Lung microvascular endothelial cell (primary cell): ENCODE measurements at regions not wholly inside any gene's neighbourhood (a gene's known extent, or its start where the extent isn't known, plus 50 kb on each side); places are given as distances from the start of the nearest gene placed in this dataset.
"Not testable (repeated sequence)": the region's sequence is repeated elsewhere in the genome, so short reads cannot be mapped to it uniquely, and the experiment has no call there.

Source experiments
- DNase-seq, 2 donors: peaks; one replicate each; pipeline versions ENCODE4 v3.0.0 to v3.0.0-alpha.2; 2010; ENCODE audit warnings: low read depth in 2 of 2

DNA sequence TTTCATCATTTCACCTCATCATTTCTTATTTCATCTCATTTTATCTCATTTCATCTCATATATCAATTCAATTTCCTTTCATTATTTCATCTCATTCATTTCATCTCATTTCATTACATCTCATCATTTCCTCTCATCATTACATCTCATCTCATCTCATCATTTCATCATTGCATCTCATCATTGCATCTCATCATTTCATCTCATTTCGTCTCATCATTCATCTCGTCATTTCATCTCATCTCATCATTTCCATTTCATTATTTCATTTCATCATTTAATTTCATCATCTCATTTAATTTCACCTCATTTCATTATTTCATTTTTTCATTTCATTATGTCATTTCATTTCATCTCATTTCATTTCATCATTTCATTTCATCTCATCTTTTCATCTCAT is 168.5 kb upstream of the FAM72C start:
- DNase-seq, result not testable (repeated sequence)

DNA sequence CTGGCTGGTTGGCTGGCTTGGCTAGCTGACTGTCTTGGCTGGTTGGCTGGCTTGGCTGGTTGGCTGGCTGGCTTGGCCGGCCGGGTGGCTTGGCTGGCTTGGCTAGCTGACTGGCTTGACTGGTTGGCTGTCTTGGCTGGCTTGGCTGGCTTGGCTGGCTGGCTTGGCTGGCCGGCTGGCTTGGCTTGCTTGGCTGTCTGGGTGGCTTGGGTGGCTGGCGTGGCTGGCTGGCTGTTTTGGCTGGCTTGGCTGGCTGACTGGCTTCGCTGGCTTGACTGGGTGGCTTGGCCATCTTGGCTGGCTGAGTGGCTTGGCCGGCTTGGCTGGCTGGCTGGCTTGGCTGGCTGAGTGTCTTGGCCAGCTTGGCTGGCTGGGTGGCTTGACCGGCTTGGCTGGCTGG is 133.2 kb upstream of the FAM72C start:
- DNase-seq, result not testable (repeated sequence)

DNA sequence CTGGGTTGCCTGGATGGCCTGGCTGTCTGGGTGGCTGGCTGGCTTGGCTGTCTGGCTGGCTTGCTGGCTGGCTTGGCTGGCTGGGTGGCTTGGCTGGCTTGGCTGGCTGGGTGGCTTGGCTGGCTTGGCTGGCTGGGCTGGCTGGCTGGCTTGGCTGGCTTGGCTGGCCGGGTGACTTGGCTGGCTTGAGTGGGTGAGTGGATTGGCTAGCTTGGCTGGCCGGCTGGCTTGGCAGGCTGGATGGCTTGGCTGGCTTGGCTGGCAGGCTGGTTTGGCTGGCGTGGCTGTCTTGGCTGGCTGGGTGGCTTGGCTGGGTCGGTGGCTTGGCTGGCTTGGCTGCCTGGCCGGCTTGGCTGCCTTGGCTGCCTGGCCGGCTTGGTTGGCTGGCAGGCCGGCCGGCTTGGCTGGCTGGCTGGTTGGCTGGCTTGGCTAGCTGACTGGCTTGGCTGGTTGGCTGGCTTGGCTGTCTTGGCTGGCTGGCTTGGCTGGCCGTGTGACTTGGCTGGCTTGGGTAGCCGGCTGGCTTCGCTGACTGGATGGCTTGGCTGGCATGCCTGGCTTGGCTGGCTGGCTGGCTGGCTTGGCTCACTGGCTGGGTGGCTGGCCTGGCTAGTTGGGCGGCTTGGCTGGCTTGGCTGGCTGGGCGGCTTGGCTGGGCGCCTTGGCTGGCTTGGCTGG is 132.4 kb upstream of the FAM72C start:
- peak; percentile 25 to 32 for DNase-seq

DNA sequence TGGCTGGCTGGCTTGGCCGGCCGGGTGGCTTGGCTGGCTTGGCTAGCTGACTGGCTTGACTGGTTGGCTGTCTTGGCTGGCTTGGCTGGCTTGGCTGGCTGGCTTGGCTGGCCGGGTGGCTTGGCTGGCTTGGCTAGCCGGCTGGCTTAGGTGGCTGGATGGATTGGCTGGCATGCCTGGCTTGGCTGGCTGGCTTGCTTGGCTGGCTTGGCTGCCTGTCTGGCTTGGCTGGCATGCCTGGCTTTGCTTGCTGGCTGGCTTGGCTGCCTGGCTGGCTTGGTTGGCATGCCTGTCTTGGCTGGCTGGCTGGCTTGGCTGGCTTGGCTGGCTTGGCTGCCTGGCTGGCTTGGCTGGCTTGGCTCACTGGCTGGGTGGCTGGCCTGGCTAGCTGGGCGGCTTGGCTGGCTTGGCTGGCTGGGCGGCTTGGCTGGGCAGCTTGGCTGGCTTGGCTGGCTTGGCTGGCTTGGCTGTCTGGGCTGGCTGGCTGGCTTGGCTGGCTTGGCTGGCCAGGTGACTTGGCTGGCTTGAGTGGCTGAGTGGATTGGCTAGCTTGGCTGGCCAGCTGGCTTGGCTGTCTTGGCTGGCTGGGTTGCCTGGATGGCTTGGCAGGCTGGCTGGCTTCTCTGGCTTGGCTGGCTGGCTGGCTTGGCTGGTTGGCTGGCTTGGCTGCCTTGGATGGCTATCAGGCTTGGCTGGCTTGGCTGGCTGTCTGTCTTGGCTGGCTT is 131.5 kb upstream of the FAM72C start:
- DNase-seq, result peak; percentile 14 to 16

DNA sequence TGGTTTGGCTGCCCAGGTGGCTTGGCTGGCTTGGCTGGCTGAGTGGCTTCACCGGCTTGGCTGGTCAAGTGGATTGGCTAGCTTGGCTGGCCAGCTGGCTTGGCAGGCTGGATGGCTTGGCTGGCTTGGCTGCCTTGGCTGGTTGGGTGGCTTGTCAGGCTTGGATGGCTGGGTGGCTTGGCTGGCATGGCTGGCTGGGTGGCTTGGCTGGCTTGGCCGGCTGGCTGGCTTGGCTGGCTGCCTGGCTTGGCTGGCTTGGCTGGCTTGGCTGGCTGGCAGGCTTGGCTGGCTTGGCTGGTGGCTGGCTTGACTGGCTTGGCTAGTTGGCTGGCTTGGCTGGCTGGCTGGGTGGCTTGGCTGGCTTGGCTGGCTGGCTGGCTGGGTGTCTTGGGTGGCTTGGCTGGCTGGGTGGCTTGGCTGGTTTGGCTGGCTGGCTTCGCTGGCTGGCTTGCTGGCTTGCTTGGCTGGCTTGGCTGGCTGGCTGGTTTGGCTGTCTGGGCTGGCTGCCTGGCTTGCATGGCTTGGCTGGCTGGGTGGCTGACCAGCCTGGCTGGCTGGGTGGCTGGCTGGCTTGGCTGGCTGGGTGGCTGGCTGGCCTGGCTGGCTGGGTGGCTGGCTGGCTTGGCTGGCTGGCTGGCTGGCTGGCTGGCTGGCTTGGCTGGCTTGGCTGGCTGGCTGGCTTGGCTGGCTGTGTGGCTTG is 130.4 kb upstream of the FAM72C start:
- not testable (repeated sequence) for DNase-seq

DNA sequence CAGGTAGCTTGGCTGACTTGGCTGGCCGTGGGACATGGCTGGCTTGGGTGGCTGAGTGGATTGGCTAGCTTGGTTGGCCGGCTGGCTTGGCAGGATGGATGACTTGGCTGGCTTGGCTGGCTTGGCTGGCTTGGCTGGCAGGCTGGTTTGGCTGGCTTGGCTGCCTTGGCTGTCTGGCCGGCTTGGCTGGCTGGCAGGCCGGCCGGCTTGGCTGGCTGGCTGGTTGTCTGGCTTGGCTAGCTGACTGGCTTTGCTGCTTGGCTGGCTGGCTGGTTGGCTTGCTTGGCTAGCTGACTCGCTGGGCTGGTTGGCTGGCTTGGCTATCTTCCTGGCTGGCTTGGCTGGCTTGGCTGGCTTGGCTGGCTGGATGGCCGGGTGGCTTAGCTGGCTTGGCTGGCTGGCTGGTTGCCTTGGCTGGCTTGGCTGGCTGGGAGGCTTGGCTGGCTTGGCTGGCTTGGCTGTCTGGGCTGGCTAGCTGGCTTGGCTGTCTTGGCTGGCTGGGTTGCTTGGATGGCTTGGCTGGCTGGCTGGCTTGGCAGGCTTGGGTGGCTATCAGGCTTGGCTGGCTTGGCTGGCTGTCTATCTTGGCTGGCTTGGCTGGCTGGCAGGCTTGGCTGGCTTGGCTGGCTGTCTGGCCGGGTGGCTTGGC is 129.7 kb upstream of the FAM72C start:
- no peak for DNase-seq

DNA sequence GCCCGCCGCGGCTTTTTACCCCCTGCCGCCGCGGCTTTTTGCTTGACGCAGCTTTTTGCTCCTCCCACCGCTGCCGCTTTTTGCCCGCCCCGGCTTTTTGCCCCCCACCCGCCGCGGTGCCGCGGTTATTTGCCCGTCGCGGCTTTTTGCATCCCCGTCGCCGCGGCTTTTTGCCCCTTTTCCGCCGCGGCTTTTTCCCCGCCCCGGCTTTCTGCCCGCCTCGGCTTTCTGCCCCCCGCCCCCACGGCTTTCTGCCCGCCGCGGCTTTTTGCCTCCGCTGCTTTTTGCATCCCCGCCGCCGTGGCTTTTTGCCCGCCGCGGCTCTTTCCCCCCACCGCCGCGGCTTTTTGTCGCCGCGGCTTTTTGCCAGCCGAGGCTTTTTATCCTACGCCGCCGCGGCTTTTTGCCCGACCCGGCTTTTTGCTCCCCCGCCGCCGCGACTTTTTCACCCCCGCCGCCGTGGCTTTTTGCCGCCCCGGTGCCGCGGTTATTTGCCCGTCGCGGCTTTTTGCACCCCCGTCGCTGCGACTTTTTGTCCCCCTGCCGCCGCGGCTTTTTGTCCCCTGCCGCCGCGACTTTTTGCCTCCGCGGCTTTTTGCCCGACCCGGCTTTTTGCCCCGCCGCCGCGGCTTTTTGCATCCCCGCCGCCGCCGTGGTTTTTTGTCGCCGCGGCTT is 105.5 kb upstream of the FAM72C start:
- DNase-seq, result peak; percentile 25 to 29

DNA sequence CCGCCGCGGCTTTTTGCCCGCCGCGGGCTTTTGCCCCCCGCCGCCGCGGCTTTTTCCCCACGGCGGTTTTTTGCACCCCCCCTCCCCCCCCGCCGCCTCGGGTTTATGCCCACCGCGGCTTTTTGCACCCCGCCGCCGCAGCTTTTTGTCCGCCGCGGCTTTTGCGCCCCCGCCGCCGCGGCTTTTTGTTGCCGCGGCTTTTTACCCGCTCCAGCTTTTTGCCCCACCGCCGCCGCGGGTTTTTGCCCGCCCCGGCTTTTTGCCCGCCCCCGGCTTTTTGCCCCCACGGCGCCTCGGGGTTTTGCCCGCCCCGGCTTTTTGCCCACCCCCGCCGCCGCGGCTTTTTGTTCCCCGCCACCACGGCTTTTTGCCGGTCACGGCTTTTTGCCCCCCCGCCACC is 104.9 kb upstream of the FAM72C start:
- peak in 1 of 2 donors; percentile 0 for DNase-seq

DNA sequence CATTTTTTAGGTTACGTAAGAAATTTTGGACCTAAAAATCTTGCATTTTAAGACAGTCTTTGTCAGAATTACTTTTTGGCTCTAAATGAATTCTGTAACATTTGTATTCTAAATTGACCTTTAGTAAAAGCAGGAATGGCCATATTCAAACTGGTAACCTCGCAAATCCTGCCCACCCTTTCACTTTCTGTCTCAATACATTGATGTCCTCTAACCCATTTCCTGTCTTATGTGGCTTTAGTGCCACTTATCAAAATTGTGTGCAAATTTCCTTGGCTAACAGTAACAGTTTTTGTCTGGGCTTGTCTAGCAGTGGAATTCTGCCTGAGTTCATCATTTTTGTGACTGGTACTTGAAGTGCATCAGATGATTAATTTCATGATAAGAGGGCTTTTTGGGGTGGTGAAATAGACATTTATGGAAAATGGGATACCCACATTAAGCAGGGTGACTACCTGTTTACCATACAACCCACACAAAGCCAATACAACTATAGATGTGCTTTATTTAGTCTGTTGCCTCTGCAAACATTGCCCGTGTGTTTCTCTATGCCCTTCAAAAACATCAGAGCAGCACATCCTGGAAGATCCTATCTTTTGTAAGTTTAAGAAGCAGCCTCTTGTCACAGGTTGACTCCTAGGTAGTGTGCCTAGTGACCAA is 98.7 kb upstream of the FAM72C start:
- DNase-seq, result not testable (repeated sequence)

DNA sequence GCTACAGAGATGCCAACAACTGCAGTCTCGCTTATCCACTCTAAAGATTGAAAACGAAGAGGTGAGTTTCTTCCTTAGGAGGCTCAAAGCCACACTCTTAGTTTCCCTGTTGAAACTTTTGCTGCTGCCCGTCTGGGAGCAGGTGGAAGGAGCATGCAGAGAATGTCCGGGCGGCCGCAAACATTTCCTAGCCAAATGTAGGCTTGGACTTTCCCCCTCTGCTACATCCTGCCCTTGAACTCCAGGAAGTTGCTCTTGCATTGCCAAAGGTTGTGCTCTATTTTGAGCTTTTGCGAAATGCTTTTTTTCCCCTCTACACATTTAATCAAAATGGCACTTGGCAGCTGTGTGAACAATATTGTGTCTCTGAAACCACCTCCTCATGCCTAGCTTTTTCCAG is 95.3 kb upstream of the FAM72C start:
- not testable (repeated sequence) for DNase-seq

DNA sequence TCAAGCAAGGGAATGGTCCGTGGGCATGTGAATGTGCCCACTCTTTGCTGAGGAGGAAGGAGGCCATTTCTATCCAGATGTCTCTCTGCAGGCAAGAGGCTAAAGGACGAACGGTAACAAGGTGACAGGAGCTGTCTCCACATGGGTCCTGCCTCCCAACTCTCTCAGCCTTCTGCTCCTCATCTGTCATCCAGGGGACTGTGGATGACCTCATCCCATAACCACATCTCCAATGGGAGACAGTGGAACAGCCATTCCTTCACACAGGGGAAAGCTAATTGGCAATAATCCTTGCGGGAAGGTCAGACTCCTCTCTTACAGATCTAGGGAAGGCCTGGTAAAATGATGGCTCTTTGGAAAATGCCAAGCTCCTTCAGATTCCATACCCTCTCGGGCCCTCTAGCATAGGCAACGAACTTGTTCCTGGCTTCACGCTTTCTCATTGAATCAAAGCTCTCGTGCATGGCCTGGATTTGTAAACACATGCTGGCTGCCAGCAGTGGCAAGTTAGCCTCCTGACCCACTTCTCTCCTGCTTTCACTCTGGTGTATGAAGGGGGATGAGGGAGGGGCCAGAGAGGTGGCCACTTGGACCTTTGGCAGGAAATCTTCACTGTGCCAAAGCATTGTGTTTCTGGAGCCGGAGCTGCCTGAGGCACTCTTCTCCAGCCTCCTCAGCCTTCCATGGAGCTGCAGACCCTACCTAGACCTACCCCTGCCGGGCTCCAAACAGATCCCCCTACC is 94.5 kb upstream of the FAM72C start:
- DNase-seq, result not testable (repeated sequence)

DNA sequence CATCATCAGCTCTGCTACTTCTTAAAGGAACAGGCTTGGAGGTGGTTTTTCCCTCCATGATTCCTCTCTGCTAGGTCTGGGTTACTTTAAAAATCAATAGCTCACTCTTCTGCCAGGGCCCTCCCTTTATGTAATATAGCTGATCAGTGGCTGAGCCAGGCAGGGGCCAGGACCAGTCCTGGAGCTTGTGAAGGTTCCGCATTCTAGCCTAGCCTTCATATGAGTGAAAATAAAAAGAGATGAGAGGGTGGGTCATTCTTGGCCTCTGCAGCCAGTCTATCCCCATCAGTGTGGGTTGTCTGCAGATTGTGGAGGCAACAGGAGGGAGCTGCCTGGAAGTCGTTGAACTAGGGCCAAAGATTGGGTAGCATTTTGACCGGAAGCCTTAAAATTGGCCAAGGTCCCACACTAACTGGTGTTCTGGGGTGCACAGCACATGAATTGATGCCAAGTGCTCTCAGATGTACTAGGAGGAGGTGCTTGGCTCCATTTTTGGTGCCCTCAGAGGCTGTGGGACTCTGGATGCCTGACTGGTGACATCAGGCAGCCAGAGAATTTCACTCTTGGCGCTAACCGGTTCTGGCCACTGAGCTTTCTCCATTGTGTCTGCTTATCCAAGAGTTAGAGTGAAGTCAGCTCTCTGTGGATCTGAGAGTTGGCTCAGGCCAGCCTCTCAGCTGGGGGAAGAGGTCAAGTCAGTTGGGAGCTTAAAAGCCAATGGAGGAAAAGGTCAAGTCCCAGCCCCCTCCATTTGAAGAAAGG is 93.7 kb upstream of the FAM72C start:
- not testable (repeated sequence) for DNase-seq

DNA sequence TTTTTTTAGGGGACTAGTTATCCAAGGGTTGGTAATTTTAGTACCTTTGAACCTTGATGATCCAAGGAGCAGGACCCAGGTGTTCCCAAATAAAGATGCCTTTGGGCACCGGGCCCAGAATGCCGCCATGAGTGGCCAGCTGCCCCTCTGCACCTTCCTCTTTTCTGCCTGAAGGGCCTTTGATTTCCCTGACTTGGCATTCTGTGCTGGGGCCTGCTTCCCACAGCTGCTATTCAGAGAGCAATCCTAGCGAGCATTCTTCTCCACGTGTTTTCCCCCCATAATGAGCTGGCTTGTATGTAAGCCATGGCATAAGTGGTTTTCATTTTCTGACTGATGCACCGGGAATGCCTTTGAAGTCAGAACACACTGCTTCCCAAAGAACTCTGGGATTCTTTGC is 77.6 kb upstream of the FAM72C start:
- DNase-seq, result not testable (repeated sequence)

DNA sequence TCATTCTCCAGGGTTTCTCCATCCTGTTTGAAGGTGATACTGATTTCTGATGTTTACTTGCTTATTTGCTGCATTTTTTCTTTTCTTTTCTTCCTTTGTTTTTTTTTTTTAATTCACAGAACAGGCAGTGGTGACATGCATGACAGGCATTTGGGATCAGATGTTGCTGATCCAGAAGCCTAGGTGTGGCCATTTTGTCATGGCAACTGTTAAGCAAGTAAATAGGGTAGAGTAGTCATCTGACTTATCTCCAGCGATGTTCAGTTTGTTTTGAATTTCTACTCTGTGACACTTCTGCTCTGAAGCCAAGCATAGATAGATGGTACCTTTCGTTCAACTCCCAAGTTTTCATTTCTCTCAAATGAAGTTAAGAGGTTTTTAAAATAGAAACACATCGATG is 74.9 kb upstream of the FAM72C start:
- DNase-seq, result not testable (repeated sequence)

DNA sequence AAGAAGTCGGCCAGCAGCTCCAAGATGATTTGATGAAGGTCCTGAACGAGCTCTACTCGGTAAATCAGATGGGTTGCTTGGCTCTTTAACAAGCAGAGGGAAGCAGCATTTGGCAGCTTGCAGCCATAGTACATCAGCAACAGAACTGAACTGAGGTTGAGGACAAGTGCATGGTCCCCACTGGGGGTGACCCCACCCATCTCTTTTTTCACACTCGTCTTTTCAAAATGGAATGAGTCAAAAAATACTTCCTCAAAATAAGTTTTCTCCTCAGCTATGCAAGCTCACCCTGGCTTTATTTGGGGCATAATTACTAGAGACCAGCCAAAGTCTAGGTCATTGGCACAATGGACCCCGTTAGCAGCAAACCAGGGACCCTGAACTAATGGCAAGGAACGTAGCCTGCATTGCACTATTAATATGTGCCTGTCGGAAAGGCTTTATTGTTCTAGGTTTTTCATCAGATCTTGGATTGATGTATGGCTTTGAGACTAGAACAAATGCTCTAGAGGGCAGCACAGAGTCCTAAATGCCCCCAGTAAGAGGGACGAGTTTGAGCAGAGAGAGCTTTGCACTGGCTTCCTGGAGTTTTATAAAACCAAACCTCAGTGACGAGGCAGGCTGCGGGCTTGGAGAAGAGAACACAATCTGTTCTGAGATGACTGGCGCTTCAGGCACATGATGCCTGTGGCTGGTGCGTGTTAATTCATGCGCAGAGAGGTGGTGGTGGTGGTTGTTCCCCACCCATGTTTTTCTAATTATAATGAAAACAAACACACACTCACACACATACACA is 74.2 kb upstream of the FAM72C start:
- DNase-seq, result peak; percentile 54 to 73

DNA sequence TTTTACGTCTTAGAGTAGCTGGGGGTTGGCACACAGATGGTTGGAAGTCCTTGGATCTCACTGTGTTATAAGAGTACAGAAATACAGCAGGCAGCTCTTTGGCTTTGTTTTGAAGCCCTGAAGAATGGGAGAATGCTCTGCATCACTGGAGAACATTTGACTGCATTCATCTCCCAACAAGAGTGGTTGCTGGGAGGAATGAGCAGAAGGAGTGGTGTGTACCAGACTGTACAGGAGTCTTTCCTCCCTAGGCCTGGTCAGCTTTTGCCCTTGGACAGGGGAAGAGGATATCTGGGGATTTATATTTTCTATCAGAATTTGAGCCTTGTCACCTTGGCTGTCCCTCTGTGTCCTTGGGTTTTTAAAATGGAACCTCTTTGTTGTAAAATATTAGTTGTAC is 70.5 kb upstream of the FAM72C start:
- not testable (repeated sequence) for DNase-seq

DNA sequence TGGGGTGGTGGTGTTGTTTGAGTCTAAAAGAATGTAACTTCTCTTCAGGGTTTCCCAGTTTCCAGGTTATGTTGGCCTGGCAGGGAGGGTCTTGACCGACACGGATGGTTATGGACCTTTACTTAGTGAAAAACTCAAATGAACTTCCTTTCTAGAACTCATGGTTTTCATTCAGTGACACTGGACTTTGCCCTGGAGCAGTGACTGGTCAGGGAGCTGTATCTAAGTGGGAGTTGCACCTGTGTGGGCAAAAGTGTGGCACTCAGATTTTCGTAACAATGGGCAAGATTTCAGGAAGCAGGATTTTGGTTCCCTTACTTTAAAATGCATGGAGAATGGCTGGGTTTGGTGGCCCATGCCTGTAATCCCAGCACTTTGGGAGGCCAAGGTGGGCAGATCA is 68.5 kb upstream of the FAM72C start:
- not testable (repeated sequence) for DNase-seq

DNA sequence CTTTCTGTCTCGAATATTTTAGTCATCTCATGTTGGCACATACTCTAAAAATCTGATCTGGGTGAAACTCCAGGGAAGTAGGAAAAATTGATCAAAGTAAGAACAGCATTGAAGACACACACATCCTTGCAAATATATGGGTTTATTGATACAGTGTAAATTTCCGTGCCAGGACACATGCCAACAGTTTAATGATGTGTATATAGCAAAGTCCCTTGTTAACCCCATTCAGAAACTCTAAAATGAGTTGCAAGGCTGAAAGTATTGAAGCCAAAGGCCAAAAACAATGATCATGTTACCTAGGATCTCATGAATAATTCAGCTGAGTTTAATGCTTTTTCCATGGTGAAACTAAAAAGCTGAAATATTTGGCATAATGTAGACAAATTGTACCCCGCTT is 62.3 kb upstream of the FAM72C start:
- not testable (repeated sequence) for DNase-seq

DNA sequence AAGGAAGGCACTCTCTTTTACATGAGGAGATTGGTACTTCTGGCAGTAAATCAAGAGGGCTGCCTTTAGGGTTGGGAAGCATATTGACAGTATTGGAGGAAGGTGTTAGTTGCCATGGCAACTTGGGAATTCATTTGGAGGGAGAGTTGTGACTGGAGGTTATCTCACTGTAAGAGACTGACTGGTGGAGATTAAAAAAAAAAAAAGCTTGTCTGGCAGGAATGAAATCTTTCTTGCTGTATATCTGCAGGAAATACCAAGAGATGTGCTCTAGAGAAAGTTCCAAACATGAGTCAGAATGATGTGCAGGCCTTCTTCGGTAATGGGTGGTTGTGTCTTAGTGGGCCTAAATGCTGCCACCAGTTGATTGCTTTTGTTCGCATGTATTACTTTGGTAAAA is 59.8 kb upstream of the FAM72C start:
- not testable (repeated sequence) for DNase-seq
